ENCODE measurements at regions not wholly inside any gene's neighbourhood (a gene's known extent, or its start where the extent isn't known, plus 50 kb on each side); places are given as distances from the start of the nearest gene placed in this dataset.

DNA sequence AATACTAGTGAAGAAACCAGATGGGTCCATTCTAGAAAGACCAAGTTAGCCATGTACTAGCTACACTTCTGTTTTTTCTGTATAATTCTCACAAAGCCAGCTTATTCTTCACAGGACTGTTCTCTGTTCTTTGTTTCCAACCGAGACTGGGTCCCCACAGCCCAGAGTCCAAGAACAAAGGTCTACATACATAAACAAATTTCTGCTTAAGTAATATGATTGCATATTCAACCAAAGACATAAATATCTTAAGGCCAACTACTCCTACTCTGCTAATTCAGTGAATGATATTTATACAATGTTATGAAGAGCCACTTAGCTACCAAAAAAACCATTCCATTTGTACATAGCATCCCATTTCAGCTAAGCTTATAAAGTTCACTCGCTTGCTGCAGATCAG is 299.8 kb upstream of the CCDC54 start:
- no peak for DNase-seq (ENCODE audit: low spot score)

DNA sequence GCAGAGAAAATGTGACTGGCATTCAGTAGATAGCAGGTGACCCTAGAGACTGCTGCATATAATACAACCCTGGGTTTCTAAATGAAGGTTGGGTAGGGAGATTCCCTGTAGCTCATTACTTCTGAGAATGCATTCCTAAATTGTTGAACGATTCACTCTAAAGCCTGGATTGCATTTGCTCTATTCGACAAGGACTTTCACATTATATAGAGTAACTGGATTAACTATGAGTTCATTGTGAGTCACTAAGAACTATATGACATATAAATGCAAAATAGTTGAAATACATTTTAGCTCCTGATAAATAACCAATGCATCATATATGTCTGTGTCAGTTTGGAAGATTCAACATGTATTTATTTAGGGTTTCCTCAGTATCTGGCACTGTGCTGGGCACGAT is 294.7 kb upstream of the CCDC54 start:
- DNase-seq (ENCODE audit: low spot score), result no peak

DNA sequence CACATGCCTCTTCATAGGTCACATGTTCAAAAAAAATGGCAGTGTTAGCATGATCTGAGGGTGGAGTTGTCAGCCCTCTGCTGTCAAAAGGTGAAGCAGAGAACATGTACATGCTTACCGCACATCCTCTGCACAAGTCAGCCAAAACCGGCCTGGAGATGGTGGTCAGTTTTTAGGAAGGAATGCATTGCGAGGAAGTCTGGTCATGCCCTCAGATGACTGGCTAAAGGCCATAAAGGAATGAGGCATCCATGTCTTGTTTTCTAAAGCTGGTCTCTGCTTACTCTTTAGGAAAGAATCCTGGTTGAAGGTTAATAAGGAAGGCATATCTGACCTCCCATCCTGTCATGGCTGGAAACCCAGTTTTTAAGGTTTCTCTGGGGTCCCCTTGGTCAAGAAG is 292.0 kb upstream of the CCDC54 start:
- DNase-seq (ENCODE audit: low spot score), result no peak

DNA sequence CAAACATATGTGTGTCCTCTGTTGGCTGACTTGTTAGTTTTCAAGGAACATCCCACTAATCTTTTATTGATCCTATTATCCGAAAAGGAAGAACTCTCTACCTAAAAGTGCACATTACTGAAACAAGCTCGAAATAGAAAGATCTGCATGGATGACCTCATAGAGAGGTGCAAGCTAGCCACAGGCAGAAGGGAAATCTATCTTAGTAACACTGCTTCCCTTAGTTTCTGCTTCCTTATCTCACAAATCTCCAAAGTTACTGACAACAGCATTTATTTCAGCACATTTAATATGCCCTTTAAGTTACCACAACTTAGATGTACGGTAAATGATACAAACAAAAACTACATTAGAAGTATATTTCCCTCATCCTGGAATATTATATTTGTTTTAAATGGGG is 285.1 kb upstream of the CCDC54 start:
- DNase-seq (ENCODE audit: low spot score), result no peak

DNA sequence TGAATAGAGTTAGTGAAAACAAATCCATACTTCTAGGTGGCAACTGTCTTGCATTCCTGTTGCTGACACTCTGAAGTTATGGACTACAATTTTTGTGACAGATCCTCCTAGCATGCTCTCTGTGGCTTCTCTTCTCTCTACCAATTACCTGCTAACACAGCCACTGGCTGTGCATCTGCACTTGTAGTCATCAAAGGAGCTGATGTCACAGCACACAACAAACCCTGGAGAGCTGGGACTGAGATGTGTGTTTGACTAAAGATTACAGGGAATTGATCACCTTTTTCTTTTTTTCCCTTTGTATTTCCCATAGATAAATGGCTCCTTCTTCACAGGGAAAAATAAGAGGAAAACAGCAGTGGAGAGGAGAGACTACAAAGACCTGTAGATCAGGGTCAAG is 278.4 kb upstream of the CCDC54 start:
- DNase-seq (ENCODE audit: low spot score), result no peak

DNA sequence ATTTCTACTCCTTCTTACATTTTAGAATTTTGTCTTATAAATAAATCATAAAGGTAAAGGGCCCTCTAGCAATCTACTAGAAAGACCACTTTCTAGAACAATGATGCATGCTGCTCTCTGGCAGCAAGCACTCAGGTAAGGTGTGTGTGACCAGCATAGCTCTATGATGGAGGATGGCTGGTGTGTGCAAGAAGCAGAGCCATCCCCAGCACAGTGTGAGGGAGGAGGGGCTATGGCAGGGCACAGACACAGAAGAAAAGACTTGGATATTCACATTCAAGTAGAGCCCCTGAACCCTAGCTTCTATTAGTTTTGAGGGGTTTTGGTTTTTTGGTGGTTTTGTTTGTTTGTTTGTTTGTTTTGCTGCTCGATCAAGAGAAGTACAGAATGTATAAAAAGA is 277.1 kb upstream of the CCDC54 start:
- no peak for DNase-seq (ENCODE audit: low spot score)

DNA sequence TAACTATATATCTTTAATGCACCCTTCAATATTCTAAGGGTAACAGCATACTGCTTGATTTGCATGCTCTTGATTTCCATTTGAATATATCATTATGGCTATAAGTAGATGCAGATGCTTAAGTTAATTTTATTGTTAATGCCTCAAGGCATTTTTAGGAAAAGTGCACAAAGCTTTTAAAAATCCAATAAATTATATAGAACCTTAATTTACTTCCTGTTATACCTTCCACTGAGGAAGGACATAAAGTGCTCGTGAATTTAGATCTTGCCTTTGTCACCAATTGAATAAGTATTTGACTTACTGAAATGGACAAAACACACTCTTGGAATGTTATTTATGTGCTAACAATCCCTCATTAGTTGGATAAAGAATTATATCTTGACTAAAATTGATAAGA is 276.7 kb upstream of the CCDC54 start:
- DNase-seq (ENCODE audit: low spot score), result no peak

DNA sequence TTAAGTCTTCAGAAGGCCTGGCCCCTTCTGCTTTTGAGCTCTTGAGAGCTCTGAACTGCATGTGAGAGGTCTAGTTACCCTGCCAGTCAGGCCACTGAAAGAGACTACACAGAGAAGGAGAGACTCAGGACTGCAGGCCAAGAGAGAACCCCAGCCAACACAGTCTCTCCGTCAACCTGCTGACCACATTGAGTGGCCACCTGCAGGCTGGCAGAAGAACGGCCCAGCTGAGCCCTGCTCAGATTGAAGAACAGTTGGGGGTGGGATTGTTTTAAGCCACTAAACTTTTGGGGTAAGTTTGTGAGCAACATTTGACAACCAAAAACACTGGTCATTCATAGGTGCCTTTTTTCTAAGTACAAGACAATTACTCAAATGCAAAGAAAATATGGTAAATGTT is 273.5 kb upstream of the CCDC54 start:
- no peak for DNase-seq (ENCODE audit: low spot score)

DNA sequence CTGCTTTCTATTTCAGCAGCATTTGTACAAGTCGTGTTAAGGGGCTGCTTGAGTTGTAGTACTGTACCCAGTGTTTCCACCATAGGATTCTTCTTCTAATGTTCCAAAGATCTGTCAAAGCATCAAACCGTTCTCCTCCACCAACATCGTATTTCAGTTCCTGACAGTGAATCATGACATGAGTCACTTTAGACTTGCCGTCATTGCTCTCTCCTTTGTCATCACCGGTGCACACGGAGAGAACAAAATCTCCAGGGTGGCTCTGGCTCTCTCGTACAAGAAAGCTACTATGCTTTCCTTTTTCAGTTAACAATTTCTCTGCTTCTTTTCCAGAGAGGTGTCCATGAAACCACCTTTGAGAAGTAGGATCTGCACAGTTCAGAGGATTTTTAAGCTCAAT is 270.9 kb upstream of the CCDC54 start:
- no peak for DNase-seq (ENCODE audit: low spot score)

DNA sequence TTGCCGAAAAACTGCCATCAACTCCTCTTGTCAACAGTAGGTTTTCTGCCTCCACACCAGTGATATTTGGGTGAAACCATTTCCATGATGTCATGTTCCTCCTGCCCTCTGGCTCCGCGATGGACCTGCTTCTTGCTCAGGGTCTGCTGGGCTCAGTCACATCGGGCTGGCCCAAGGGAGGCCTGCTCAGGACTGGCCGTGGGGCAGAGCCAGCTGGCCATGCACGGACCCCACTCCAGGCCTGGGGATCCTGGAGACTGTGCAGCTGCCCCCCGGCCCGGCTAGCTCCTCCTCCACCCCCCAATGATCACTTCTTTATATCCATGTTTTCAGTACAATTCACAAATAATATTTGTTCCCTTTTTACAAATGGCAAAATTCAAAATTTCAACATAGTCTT is 270.3 kb upstream of the CCDC54 start:
- DNase-seq (ENCODE audit: low spot score), result no peak

DNA sequence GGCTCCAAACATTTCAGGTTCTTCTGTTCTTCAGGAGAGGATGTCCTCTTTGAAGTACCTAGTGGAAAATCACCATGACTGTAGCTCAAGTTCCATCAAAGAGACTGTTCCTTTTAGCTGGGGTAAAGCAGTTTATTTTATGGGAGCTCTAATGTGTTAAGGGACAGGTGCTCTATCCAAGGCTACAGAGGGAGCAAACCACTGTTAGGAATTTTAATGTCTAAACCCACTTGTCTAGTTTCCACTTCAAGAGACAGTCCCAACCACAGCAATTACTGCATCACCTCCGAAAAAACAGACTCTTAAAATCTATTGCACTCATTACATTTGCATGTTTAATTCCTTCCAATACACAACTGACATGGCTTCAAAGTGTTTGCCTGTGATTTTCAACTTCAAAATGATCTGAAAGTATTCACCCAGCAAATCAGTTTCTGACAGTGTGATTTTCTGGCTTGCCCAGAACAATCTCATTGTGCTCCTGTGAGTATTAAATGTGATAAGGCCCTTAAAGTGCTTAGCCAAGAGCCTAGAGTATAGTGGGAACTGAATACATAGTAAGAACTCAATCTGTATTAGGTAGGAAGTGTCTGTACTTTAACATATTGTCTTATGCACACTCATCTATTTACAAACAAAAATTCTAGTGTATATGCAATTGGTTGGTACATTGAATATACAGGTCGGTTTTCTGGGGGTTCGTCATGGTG is 266.5 kb upstream of the CCDC54 start:
- DNase-seq (ENCODE audit: low spot score), result no peak

DNA sequence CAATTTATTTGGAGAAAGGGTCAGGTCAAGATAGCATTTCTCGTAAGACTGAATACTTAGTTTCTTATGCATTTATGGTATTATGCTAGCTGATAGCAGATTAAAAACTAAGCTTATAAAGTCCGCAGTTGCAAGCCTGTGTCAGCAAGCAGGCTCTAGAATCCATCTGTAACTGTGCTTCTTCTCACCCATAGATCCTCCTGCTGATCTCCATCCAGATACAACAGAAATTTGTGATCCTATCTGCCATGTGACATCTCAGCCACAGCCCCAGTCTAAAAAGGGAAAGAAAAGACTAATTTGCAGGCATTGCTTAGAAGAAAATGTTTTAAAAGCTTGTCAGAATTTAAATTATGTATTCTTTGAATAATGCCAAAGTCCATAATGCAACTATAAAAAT is 265.4 kb upstream of the CCDC54 start:
- DNase-seq (ENCODE audit: low spot score), result no peak

DNA sequence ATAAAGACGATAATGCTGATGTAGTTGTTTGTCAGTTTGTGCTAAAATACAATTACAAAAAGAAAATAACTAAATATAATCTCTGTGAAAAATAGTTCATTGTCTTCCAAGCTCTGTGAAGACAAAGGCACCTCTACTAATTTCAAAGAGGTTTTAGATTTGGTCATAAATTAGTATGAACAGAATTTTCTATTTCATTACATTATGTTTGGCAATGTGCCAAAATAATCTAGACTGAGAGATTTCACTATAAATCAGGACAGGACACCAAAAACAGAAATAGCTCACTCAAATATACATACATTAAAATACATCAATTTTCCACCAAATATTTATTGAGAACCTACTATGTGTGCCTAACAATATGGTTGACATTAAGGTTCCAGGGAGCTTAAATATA is 264.9 kb upstream of the CCDC54 start:
- no peak for DNase-seq (ENCODE audit: low spot score)

DNA sequence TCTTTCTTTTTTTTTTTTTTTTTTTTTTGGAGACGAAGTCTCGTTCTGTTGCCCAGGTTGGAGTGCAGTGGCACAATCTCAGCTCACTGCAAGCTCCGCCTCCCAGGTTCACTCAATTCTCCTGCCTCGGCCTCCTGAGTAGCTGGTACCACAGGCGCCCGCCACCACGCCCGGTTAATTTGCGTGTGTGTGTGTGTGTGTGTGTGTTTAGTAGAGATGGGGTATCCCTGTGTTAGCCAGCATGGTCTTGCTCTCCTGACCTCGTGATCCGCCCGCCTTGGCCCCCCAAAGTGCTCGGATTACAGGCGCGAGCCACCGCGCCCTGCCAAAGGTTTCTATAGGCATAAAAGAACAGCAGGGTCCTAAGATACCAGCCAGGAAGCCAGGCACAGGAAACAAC is 261.0 kb upstream of the CCDC54 start:
- DNase-seq (ENCODE audit: low spot score), result no peak

DNA sequence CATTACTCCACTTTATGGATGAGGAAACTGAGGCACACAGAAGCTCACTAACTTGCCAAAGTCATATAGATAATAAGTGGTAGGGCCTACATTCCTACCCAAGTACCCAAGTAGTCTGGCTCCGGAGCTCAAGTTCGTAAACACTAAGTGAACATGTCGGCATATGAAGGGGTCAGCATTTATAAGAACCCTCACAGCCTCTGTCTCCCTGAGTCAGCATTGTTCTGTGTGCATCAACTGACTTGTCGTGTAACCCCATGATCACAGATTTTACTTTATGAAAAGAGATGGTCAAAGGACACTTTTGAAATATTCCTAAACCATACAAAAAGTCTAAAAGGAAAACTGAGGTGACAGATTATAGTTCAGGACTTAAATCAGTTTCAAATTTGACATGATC is 260.1 kb upstream of the CCDC54 start:
- no peak for DNase-seq (ENCODE audit: low spot score)

DNA sequence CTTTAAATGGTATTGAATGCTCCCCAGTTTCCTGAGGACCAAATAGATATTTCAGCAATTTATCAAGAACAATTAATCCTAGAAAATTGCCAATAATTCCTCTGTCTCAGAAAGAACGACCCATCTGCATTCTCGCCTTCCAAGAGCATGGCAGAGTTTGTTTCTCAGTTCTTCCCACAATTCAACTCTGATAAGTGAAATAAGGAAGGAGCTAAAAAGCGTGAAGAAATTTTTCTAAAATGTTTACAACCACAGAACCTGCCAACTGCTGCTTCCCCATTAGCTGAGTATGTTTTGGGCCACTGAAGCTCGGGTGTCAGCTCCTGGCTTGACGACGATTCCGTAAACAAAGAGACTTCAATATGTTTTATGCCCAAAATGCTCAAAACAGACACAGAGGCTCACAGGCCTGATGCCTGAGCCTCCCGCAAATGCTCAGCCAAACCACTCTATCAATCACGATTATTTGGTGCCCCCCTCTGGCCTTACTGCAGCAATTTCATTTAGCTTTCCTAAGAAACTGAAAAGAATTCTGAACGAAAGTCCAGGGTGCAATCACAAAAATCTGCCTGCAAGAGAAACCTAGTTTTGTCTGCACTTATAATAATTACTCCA is 259.2 kb upstream of the CCDC54 start:
- no peak for DNase-seq (ENCODE audit: low spot score)

DNA sequence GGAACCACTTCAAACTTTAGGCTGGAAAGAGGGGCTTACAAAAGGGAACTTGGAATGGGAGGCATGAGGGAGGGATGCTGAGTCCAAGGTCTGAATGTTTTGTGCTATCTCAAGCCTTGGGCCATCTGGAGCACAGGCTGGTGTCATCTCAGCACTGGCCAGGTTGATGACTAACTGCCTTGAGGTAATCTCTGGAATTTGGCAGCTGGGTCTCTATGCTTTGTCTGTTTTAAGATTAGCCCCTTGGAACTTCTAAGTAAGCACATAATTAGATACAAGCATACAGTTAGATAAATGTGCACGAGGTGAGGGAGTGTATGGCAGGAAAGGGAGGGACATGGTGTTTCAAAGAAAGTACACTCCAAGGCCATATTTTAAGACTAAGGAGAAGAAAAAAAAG is 252.4 kb upstream of the CCDC54 start:
- DNase-seq (ENCODE audit: low spot score), result no peak

DNA sequence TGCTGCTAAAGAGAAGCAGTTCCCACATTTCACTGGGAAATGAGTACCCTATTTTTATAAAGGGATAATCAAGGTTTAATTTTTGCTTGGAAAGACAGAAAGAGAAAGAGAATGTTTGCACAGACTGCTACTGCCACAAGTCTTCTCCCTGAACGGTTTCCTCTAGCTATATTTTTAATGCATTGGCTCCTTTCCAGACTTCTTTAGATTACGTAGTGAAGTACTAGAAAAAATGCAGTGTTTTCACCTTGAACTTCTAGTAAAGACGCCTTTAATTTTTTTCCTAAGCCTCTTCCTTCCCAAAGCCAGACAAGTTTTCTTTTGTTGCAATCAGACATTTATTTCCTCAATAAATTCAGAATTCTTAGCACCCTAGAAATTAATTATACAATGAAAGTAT is 248.3 kb upstream of the CCDC54 start:
- no peak for DNase-seq (ENCODE audit: low spot score)

DNA sequence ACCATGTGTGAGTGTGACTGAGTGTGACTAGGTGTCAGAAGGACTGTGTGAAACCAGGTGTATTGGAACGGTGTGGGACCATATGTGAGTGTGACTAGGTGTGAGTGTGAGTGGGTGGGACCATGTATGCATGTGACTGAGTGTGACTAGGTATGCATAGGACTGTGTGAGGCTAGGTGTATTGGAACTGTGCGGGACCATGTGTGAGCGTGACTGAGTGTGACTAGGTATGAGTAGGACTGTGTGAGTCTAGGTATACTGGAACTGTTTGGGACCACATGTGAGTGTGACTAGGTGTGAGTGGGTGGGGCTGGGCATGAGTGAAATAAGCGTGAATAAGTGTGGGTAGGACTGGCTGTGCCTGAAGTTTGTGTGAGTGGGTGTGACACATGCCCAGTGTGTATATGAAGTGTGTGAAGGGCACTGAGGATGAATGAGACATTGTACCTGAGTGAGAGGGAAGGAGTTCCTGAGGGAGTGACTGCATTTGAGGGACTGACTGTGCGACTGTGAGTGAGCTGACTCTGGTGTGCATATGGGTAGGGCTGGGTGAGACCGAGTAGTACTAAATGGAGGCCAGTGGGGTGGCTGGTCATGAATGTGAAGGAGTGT is 247.0 kb upstream of the CCDC54 start:
- DNase-seq (ENCODE audit: low spot score), result no peak

DNA sequence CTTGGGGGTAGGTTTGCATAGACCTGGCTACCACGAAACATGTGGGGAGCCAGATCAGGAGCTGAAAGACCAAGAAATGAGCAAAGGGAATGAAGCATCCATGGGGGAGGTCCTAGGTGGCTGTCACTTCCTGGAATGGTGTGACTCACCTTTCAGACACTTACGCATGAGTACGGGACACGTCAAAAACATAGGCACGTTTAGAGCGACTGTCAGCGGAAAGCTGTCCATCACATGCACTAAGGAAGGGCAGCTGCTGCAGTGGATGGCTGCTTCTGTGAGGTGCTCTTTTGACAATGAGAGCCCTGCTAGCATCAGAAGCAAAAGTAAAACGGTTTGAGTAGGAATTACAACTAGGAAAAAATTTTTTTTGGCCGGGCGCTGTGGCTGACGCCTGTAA is 244.6 kb upstream of the CCDC54 start:
- no peak for DNase-seq (ENCODE audit: low spot score)

DNA sequence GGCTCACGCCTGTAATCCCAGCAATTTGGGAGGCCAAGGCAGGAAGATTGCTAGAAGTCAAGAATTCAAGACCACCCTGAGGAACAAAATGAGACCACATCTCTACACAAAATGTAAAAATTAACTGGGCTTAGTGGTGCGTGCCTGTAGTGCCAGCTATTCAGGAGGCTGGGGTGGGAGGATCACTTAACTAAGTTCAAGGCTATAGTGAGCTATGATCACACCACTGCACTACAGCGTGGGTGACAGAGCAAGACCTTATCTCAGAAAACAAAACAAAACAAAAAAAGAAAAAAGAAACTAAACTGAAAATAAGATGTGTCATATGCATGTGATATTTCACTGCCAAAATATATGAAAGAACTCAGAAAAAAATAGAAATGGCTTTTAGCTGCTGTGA is 243.3 kb upstream of the CCDC54 start:
- no peak for DNase-seq (ENCODE audit: low spot score)

DNA sequence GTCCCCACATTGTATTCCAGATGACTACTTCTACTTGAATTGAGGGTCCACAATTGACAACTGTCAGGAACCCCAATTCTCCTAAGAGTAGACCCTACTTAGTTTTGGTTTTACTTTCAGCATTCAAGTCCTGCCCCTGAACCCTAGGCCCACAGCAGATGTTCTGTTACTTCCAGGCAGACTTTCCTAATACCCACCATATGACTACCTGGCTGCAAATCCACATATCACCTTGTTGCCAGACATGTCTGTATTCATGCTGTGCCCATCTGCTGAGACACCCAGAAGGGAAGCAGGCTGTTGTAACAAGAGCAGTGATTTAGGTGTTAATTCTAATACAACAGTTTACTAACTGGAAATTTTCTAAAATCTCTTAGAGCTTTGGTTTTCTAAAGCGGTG is 235.1 kb upstream of the CCDC54 start:
- DNase-seq (ENCODE audit: low spot score), result no peak

DNA sequence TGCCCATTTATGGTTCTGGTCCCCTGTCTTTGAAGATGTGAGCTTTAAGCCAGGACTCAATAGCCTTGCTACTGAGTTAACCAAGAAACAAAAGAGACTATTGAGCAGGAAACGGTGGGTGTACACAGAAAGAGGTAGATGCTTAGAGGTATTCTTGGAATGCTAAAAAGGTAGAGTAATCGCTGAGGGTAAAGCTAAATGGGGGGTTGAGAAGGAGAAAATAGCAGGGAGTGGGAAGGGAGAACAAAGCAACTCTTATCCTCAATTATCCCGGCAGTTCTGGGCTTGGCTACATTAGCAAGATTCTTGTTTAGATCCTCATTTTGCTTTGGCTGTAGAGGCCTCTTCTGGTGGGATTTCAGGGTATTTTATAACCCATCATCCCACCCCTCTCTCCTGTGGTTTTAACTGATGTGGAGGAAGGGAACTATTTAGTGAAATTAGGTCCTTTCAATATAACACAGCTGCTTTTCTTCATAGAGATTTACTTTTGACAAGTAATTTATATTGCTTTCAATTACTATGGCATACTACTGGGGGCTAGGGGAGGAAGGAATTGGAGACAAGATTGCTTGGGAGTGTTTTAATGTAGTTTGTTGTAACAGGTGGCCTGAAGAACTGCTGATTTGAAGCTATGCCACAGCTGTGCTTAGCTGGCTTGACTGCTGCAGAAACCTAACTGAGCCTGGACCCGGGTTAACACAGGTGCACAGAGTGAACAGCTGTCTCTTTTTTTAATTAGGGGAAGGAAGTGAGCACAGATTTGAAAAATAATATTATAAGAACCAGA is 234.3 kb upstream of the CCDC54 start:
- DNase-seq (ENCODE audit: low spot score), result no peak

All from LoVo (cell line).